CD14-positive monocyte (primary cell): ENCODE measurements at regions not wholly inside any gene's neighbourhood (a gene's known extent, or its start where the extent isn't known, plus 50 kb on each side); places are given as distances from the start of the nearest gene placed in this dataset.
A peak's percentile ranks its signal among the peaks of the same experiment; 100 is the strongest.

Source experiments
- DNase-seq, 3 donors: peaks; one replicate each; pipeline ENCODE4 v3.0.0-alpha.2; 2011 to 2022
- H2AFZ ChIP-seq: 2 replicates; pipeline ENCODE4 v1.6.0; 2012; ENCODE audit warnings: mild to moderate bottlenecking, low read depth, low read length, inconsistent platforms; ENCODE audit not compliant: insufficient read depth, poor library complexity, severe bottlenecking
- H3K27ac ChIP-seq, 2 donors: 1 replicate in 1 of 2; 2 replicates in 1 of 2; pipeline ENCODE4 v1.5.1; 2012 to 2013; ENCODE audit warnings: low read length in 2 of 2, control low read depth in 1 of 2, inconsistent platforms in 1 of 2, low read depth in 1 of 2, mild to moderate bottlenecking in 1 of 2
- H3K27me3 ChIP-seq, 2 donors: one replicate each; pipeline versions ENCODE4 v1.6.0 to v1.6.1; 2011 to 2013; ENCODE audit warnings: low read length in 2 of 2; ENCODE audit not compliant: control insufficient read depth in 2 of 2, insufficient read depth in 2 of 2
- H3K36me3 ChIP-seq, 2 donors: replicated peaks in 1 of 2; 1 replicate in 1 of 2; 2 replicates in 1 of 2; pipeline versions ENCODE4 v1.5.1 to v1.6.1; 2012 to 2013; ENCODE audit warnings: low read length in 2 of 2, control low read depth in 1 of 2, inconsistent platforms in 1 of 2, mild to moderate bottlenecking in 1 of 2; ENCODE audit not compliant: insufficient read depth in 2 of 2, control insufficient read depth in 1 of 2
- H3K4me1 ChIP-seq, 2 donors: 1 replicate in 1 of 2; 2 replicates in 1 of 2; pipeline versions ENCODE4 v1.5.1 to v1.6.1; 2012 to 2013; ENCODE audit warnings: low read length in 2 of 2, control low read depth in 1 of 2, inconsistent platforms in 1 of 2, mild to moderate bottlenecking in 1 of 2, moderate library complexity in 1 of 2; ENCODE audit not compliant: insufficient read depth in 2 of 2, control insufficient read depth in 1 of 2
- H3K4me2 ChIP-seq: replicated peaks from 2 replicates; pipeline ENCODE3; 2012; ENCODE audit warnings: low read length, moderate library complexity, mild to moderate bottlenecking; ENCODE audit not compliant: poor library complexity, severe bottlenecking; ENCODE audit errors: extremely low read depth
- H3K4me3 ChIP-seq, 3 experiments: fragments of 200-600 bp in 1 of 3; sonication (generic) in 1 of 3; replicated peaks in 1 of 3; 1 replicate in 2 of 3; 2 replicates in 1 of 3; pipeline ENCODE4 v1.5.1; 2011 to 2013; ENCODE audit warnings: low read length in 3 of 3, mild to moderate bottlenecking in 3 of 3, control low read depth in 2 of 3, low read depth in 2 of 3, inconsistent platforms in 1 of 3, moderate library complexity in 1 of 3
- H3K79me2 ChIP-seq: 2 replicates; pipeline ENCODE4 v1.6.0; 2012; ENCODE audit warnings: mild to moderate bottlenecking, control low read depth, inconsistent platforms, low read length, moderate library complexity; ENCODE audit not compliant: insufficient read depth
- H3K9ac ChIP-seq: 2 replicates; pipeline ENCODE4 v1.6.0; 2017; ENCODE audit warnings: low read length, mild to moderate bottlenecking; ENCODE audit not compliant: insufficient read depth, poor library complexity, severe bottlenecking
- H3K9me3 ChIP-seq, 2 donors: replicated peaks in 1 of 2; 1 replicate in 1 of 2; 2 replicates in 1 of 2; pipeline versions ENCODE4 v1.5.1 to v1.6.1; 2012 to 2013; ENCODE audit warnings: low read length in 2 of 2, control low read depth in 1 of 2; ENCODE audit not compliant: control insufficient read depth in 1 of 2, insufficient read depth in 1 of 2
- H4K20me1 ChIP-seq: 2 replicates; pipeline ENCODE4 v1.6.0; 2012; ENCODE audit warnings: mild to moderate bottlenecking, low read length, control low read depth, moderate library complexity; ENCODE audit not compliant: insufficient read depth
- H3K27ac Mint-ChIP-seq, 7 donors: one replicate each; pipeline ENCODE4 v1.8.0; 2020; ENCODE audit warnings: mild to moderate bottlenecking in 7 of 7, mixed read lengths in 7 of 7, moderate library complexity in 6 of 7, inconsistent platforms in 2 of 7
- H3K27me3 Mint-ChIP-seq, 3 donors: one replicate each; pipeline ENCODE4 v1.8.0; 2021 to 2022; ENCODE audit warnings: low read depth in 3 of 3, mild to moderate bottlenecking in 3 of 3, mixed read lengths in 3 of 3, moderate library complexity in 3 of 3, inconsistent platforms in 1 of 3
- H3K36me3 Mint-ChIP-seq, 2 donors: one replicate each; pipeline ENCODE4 v1.8.0; 2020; ENCODE audit warnings: mixed read lengths in 2 of 2, inconsistent platforms in 1 of 2, mild to moderate bottlenecking in 1 of 2
- H3K4me1 Mint-ChIP-seq: one replicate; pipeline ENCODE4 v1.8.0; 2020; ENCODE audit warnings: mild to moderate bottlenecking, mixed read lengths
- H3K4me3 Mint-ChIP-seq, 2 donors: one replicate each; pipeline ENCODE4 v1.8.0; 2020; ENCODE audit warnings: mild to moderate bottlenecking in 2 of 2, mixed read lengths in 2 of 2, moderate library complexity in 1 of 2
- H3K9me3 Mint-ChIP-seq, 7 donors: one replicate each; pipeline ENCODE4 v1.8.0; 2020 to 2022; ENCODE audit warnings: mixed read lengths in 7 of 7, mild to moderate bottlenecking in 6 of 7, moderate library complexity in 6 of 7, inconsistent platforms in 2 of 7
- CTCF ChIP-seq: fragments of 200-600 bp; IDR thresholded peaks from one replicate; pipeline ENCODE4 v1.8.0; 2022; ENCODE audit warnings: antibody characterized with exemption, mild to moderate bottlenecking
- whole genome bisulfite sequencing: methylation state at CpG from one replicate; pipeline ENCODE4 v1.1.5; 2013; ENCODE audit warnings: missing lambda C conversion rate; ENCODE audit not compliant: insufficient coverage; 5-methylcytosine and 5-hydroxymethylcytosine counted together
- intact Hi-C, 2 donors: fragments of 100-400 bp; cut with micrococcal nuclease; formaldehyde crosslinking; loops; one replicate each; pipeline versions ENCODE4 v1.15.0 to v1.15.1; 2023

DNA sequence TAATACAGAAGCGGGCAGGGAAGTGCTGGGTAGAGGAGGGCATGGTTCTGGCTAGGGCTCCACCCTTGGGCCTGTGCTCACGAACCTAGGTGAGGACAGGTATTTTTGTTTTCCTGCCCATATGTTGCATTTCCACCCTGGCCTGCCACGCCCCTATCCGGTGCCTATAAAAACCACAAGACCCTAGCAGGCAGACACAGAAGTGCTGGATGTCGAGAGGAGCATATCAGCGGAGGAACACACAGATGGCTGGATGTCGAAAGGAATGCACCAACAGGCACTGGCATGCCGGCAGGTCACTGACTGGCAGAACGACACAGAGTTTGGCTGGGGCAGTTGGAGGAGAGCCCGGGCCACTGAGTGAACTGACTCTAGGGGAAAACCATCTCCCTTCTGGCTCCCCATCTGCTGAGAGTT lies 316.6 kb upstream of the BOD1L1 start:
- Histone ChIP-seq H3K27me3 (no peaks in the 10 kb centered on the region), H2AFZ (no peak overlapping the region)
- H3K9me3 Mint-ChIP-seq: peaks cover 0 to 2% (median 0%) of the 10 kb centered on the region in 7 donors

GRCh38 chr4:13947921-13948320 lies 320.4 kb upstream of the BOD1L1 start:
- H4K20me1 ChIP-seq: no peaks in the 10 kb centered on the region
- WGBS: 100% methylated on average over 1 of the region's 1 CpG
- Mint-ChIP-seq H3K36me3 (no peaks in the 10 kb centered on the region), H3K4me1 (no peaks in the 10 kb centered on the region), H3K4me3 (no peak overlapping the region), H3K9me3 (peaks cover 0 to 1% (median 0%) of the 10 kb centered on the region in 7 donors), H3K27me3 (peaks cover 0 to 3% (median 1%) of the 10 kb centered on the region in 3 donors), H3K27ac (no peak overlapping the region)
- no peak overlapping the region for H3K27ac ChIP-seq
- intact Hi-C loops: no loop called here
- no peak overlapping the region for H3K4me3 ChIP-seq
- TF ChIP-seq CTCF: no peak
- H3K4me2 ChIP-seq: no peak overlapping the region
- no peaks in the 10 kb centered on the region for H3K27me3 ChIP-seq
- no peaks in the 10 kb centered on the region for H3K4me1 ChIP-seq
- DNase-seq: no peak
- no peak overlapping the region for H3K9ac ChIP-seq
- H3K36me3 ChIP-seq: no peaks in the 10 kb centered on the region
- H3K79me2 ChIP-seq: no peaks in the 10 kb centered on the region
- no peaks in the 10 kb centered on the region for H3K9me3 ChIP-seq
- H2AFZ ChIP-seq: no peak overlapping the region

More for the DNA sequence above, 316.6 kb upstream of the BOD1L1 start:
- Histone ChIP-seq H3K4me1 (no peaks in the 10 kb centered on the region), H3K4me3 (no peak overlapping the region), H3K27ac (no peak overlapping the region), H3K4me2 (no peak overlapping the region), H3K9ac (no peak overlapping the region), H3K36me3 (no peaks in the 10 kb centered on the region), H4K20me1 (no peaks in the 10 kb centered on the region), H3K79me2 (no peaks in the 10 kb centered on the region), H3K9me3 (no peaks in the 10 kb centered on the region)
- DNase-seq: no peak
- H3K27ac Mint-ChIP-seq: peak overlapping the region in 1 of 7 donors; percentile 62
- peaks cover 0 to 3% (median 1%) of the 10 kb centered on the region in 3 donors for H3K27me3 Mint-ChIP-seq
- no peaks in the 10 kb centered on the region for H3K4me1 Mint-ChIP-seq
- no peaks in the 10 kb centered on the region for H3K36me3 Mint-ChIP-seq
- 88% methylated on average over 10 of the region's 10 CpGs for WGBS
- intact Hi-C loops: no loop called here
- no peak for TF ChIP-seq CTCF
- no peak overlapping the region for H3K4me3 Mint-ChIP-seq
